ENCODE measurements at regions not wholly inside any gene's neighbourhood (a gene's known extent, or its start where the extent isn't known, plus 50 kb on each side); places are given as distances from the start of the nearest gene placed in this dataset.

- no peak overlapping the region for H3K4me3 ChIP-seq (ENCODE audit: low read length)
- no peak for TF ChIP-seq CTCF (conservative IDR thresholded peaks at IDR 0.05; ENCODE audit: low read length)
- no peak for DNase-seq (ENCODE audit: low read depth)
Measured at GRCh38 chr20:6693178-6693807, 74.2 kb upstream of the BMP2 start.

GRCh38 chr20:6692566-6693173 is 74.8 kb upstream of the BMP2 start:
- DNase-seq (ENCODE audit: low read depth): no peak
- H3K4me3 ChIP-seq (ENCODE audit: low read length): no peak overlapping the region
- TF ChIP-seq CTCF (conservative IDR thresholded peaks at IDR 0.05; ENCODE audit: low read length): no peak

GRCh38 chr20:6691516-6691915 is 76.0 kb upstream of the BMP2 start:
- no peak overlapping the region for H3K4me3 ChIP-seq (ENCODE audit: low read length)
- DNase-seq (ENCODE audit: low read depth): no peak
- no peak for TF ChIP-seq CTCF (conservative IDR thresholded peaks at IDR 0.05; ENCODE audit: low read length)

GRCh38 chr20:6689339-6689973 is 78.0 kb upstream of the BMP2 start:
- no peak overlapping the region for H3K4me3 ChIP-seq (ENCODE audit: low read length)
- no peak for TF ChIP-seq CTCF (conservative IDR thresholded peaks at IDR 0.05; ENCODE audit: low read length)
- DNase-seq (ENCODE audit: low read depth): no peak

GRCh38 chr20:6686171-6686570 is 81.3 kb upstream of the BMP2 start:
- no peak overlapping the region for H3K4me3 ChIP-seq (ENCODE audit: low read length)
- no peak for DNase-seq (ENCODE audit: low read depth)
- no peak for TF ChIP-seq CTCF (conservative IDR thresholded peaks at IDR 0.05; ENCODE audit: low read length)

- no peak overlapping the region for H3K4me3 ChIP-seq (ENCODE audit: low read length)
- DNase-seq (ENCODE audit: low read depth): no peak
- TF ChIP-seq CTCF (conservative IDR thresholded peaks at IDR 0.05; ENCODE audit: low read length): no peak
Measured at GRCh38 chr20:6685626-6686025, 81.9 kb upstream of the BMP2 start.

GRCh38 chr20:6685181-6685582 is 82.3 kb upstream of the BMP2 start:
- TF ChIP-seq CTCF (conservative IDR thresholded peaks at IDR 0.05; ENCODE audit: low read length): no peak
- no peak for DNase-seq (ENCODE audit: low read depth)

More at GRCh38 chr20:6685181-6685582, 82.3 kb upstream of the BMP2 start:
- H3K4me3 ChIP-seq (ENCODE audit: low read length): no peak overlapping the region
